IMR-90 (cell line): ENCODE measurements at regions not wholly inside any gene's neighbourhood (a gene's known extent, or its start where the extent isn't known, plus 50 kb on each side); places are given as distances from the start of the nearest gene placed in this dataset.

Experiments used
- ATAC-seq: fragments of 200-7000 bp; cut with Tn5 transposase; 2 replicates; pipeline ENCODE4 v1.9.1; 2020; ENCODE audit warnings: low read depth, mild to moderate bottlenecking, moderate library complexity
- BruUV-seq: library from RNA; stranded (reverse); fragments of 400-500 nt; replicated peaks from 2 replicates; lab custom pipeline; 2021; lab: Mats Ljungman, UMichigan
- CTCF ChIA-PET: fragments of 300-600 bp; formaldehyde crosslinking; extraction: SDS; loops from one replicate; lab custom pipeline; 2021; ENCODE audit warnings: antibody characterized with exemption; lab: Yijun Ruan, JAX
- POLR2A ChIA-PET: fragments of 300-600 bp; sonication (Branson Sonifier 250); formaldehyde crosslinking; loops from one replicate; lab custom pipeline; 2022; ENCODE audit warnings: antibody characterized with exemption; ENCODE audit not compliant: unreplicated experiment; lab: Charles Lee
- DNase-seq: peaks from one replicate; pipeline ENCODE4 v3.0.0; 2013
- H2AFZ ChIP-seq: replicated peaks from 2 replicates; pipeline ENCODE3; 2013; ENCODE audit warnings: low read length, mild to moderate bottlenecking; ENCODE audit not compliant: poor library complexity
- H2AK5ac ChIP-seq: 2 replicates; pipeline ENCODE4 v1.6.1; 2013; ENCODE audit warnings: low read depth, low read length, inconsistent platforms
- H2AK9ac ChIP-seq: replicated peaks from 2 replicates; pipeline ENCODE3; 2013; ENCODE audit warnings: mild to moderate bottlenecking, low read depth, low read length, moderate library complexity; ENCODE audit not compliant: poor library complexity
- H2BK120ac ChIP-seq: 2 replicates; pipeline ENCODE4 v1.6.1; 2013; ENCODE audit warnings: low read depth, low read length, inconsistent platforms
- H2BK15ac ChIP-seq: 3 replicates; pipeline ENCODE4 v1.6.1; 2013; ENCODE audit warnings: low read depth, low read length, inconsistent platforms
- H2BK20ac ChIP-seq: 2 replicates; pipeline ENCODE4 v1.6.1; 2013; ENCODE audit warnings: low read depth, mild to moderate bottlenecking, inconsistent platforms, low read length, moderate library complexity
- H2BK5ac ChIP-seq: 2 replicates; pipeline ENCODE4 v1.6.1; 2013; ENCODE audit warnings: mild to moderate bottlenecking, low read depth, low read length, inconsistent platforms; ENCODE audit not compliant: poor library complexity, severe bottlenecking
- H3K14ac ChIP-seq: replicated peaks from 2 replicates; pipeline ENCODE4 v1.6.1; 2013; ENCODE audit warnings: low read depth, low read length, inconsistent platforms
- H3K18ac ChIP-seq: 2 replicates; pipeline ENCODE4 v1.6.1; 2013; ENCODE audit warnings: low read depth, low read length, control low read depth
- H3K23ac ChIP-seq: 2 replicates; pipeline ENCODE4 v1.6.1; 2013; ENCODE audit warnings: low read depth, low read length, inconsistent platforms
- H3K27ac ChIP-seq: 2 replicates; pipeline ENCODE4 v1.5.1; 2013; ENCODE audit warnings: mild to moderate bottlenecking, control low read depth, low read length; ENCODE audit not compliant: insufficient read depth
- H3K27me3 ChIP-seq: 2 replicates; pipeline ENCODE4 v1.6.1; 2013; ENCODE audit warnings: low read length; ENCODE audit not compliant: control insufficient read depth, insufficient read depth
- H3K36me3 ChIP-seq: 2 replicates; pipeline ENCODE4 v1.6.1; 2013; ENCODE audit warnings: low read length, mixed read lengths; ENCODE audit not compliant: control insufficient read depth, insufficient read depth
- H3K4ac ChIP-seq: 2 replicates; pipeline ENCODE4 v1.6.1; 2013; ENCODE audit warnings: low read depth, low read length, inconsistent platforms
- H3K4me1 ChIP-seq: 2 replicates; pipeline ENCODE4 v1.6.1; 2013; ENCODE audit warnings: low read length, mixed read lengths; ENCODE audit not compliant: control insufficient read depth, insufficient read depth
- H3K4me2 ChIP-seq: 2 replicates; pipeline ENCODE4 v1.6.1; 2013; ENCODE audit warnings: low read depth, mild to moderate bottlenecking, control low read depth, low read length, moderate library complexity
- H3K4me3 ChIP-seq: 2 replicates; pipeline ENCODE4 v1.5.1; 2013; ENCODE audit warnings: low read depth, mild to moderate bottlenecking, control low read depth, low read length, moderate library complexity; ENCODE audit not compliant: insufficient read depth
- H3K56ac ChIP-seq: 2 replicates; pipeline ENCODE4 v1.6.1; 2013; ENCODE audit warnings: low read length, inconsistent platforms; ENCODE audit not compliant: insufficient read depth; ENCODE audit errors: extremely low read depth
- H3K79me1 ChIP-seq, 2 experiments: 2 replicates each; pipeline ENCODE4 v1.6.1; 2013; ENCODE audit warnings: low read length in 2 of 2, inconsistent platforms in 1 of 2, low read depth in 1 of 2
- H3K9ac ChIP-seq: 2 replicates; pipeline ENCODE4 v1.6.1; 2013; ENCODE audit warnings: low read depth, low read length, control low read depth
- H3K9me1 ChIP-seq: 2 replicates; pipeline ENCODE4 v1.6.1; 2013; ENCODE audit warnings: low read length, inconsistent platforms; ENCODE audit not compliant: insufficient read depth
- H3K9me3 ChIP-seq: 2 replicates; pipeline ENCODE4 v1.6.1; 2013; ENCODE audit warnings: low read length; ENCODE audit not compliant: control insufficient read depth, insufficient read depth
- H4K20me1 ChIP-seq: 2 replicates; pipeline ENCODE4 v1.6.1; 2013; ENCODE audit warnings: low read length, inconsistent platforms; ENCODE audit not compliant: insufficient read depth
- H4K5ac ChIP-seq: 2 replicates; pipeline ENCODE4 v1.6.1; 2013; ENCODE audit warnings: mild to moderate bottlenecking, low read depth, low read length, control low read depth
- H4K8ac ChIP-seq, 2 experiments: 2 replicates each; pipeline ENCODE4 v1.6.1; 2013; ENCODE audit warnings: low read depth in 2 of 2, low read length in 2 of 2, control low read depth in 1 of 2, inconsistent platforms in 1 of 2
- H4K91ac ChIP-seq: 2 replicates; pipeline ENCODE4 v1.6.1; 2013; ENCODE audit warnings: low read depth, low read length, inconsistent platforms; ENCODE audit not compliant: insufficient read depth
- BHLHE40 ChIP-seq: fragments of 150-350 bp; IDR thresholded peaks from 2 replicates; pipeline ENCODE4 v1.6.1; 2016; ENCODE audit warnings: mild to moderate bottlenecking, low read depth, low read length
- CEBPB ChIP-seq: IDR thresholded peaks from 2 replicates; pipeline ENCODE4 v1.6.1; 2012; ENCODE audit warnings: low read depth, low read length, improper control_type of control experiment
- CHD1 ChIP-seq: IDR thresholded peaks from 2 replicates; pipeline ENCODE4 v1.6.1; 2012; ENCODE audit warnings: low read depth, low read length, improper control_type of control experiment
- CTCF ChIP-seq: conservative IDR thresholded peaks from 2 replicates; pipeline ENCODE4 v1.5.1; 2012; ENCODE audit warnings: mild to moderate bottlenecking, low read depth, low read length, improper control_type of control experiment
- ELK1 ChIP-seq: fragments of 150-350 bp; IDR thresholded peaks from 2 replicates; pipeline ENCODE4 v1.6.1; 2016; ENCODE audit warnings: low read depth, mild to moderate bottlenecking, low read length, moderate library complexity, borderline replicate concordance
- FOS ChIP-seq: fragments of 150-350 bp; IDR thresholded peaks from 2 replicates; pipeline ENCODE4 v1.6.1; 2016; ENCODE audit warnings: low read depth, low read length
- MAFK ChIP-seq: IDR thresholded peaks from 2 replicates; pipeline ENCODE4 v1.6.1; 2012; ENCODE audit warnings: low read depth, low read length, improper control_type of control experiment
- MAZ ChIP-seq: IDR thresholded peaks from 2 replicates; pipeline ENCODE4 v1.6.1; 2012; ENCODE audit warnings: low read depth, mild to moderate bottlenecking, low read length, improper control_type of control experiment, moderate library complexity, borderline replicate concordance
- MXI1 ChIP-seq: IDR thresholded peaks from 2 replicates; pipeline ENCODE4 v1.6.1; 2012; ENCODE audit warnings: low read depth, mild to moderate bottlenecking, low read length, moderate library complexity, borderline replicate concordance
- NFE2L2 ChIP-seq: fragments of 150-350 bp; IDR thresholded peaks from 2 replicates; pipeline ENCODE4 v1.6.1; 2016; ENCODE audit warnings: low read depth, mild to moderate bottlenecking, low read length
- POLR2A ChIP-seq: IDR thresholded peaks from 2 replicates; pipeline ENCODE4 v1.6.1; 2012; ENCODE audit warnings: mild to moderate bottlenecking, low read depth, low read length
- RAD21 ChIP-seq: IDR thresholded peaks from 2 replicates; pipeline ENCODE4 v1.6.1; 2012; ENCODE audit warnings: low read length, improper control_type of control experiment
- RCOR1 ChIP-seq: IDR thresholded peaks from 2 replicates; pipeline ENCODE4 v1.6.1; 2012; ENCODE audit warnings: mild to moderate bottlenecking, low read length, improper control_type of control experiment; ENCODE audit not compliant: insufficient replicate concordance
- RFX5 ChIP-seq: IDR thresholded peaks from 2 replicates; pipeline ENCODE4 v1.8.0; 2012; ENCODE audit warnings: low read depth, mild to moderate bottlenecking, low read length, moderate library complexity
- SMC3 ChIP-seq: fragments of 150-350 bp; IDR thresholded peaks from 2 replicates; pipeline ENCODE4 v1.6.1; 2016; ENCODE audit warnings: low read depth, mild to moderate bottlenecking, antibody characterized with exemption, low read length, moderate library complexity
- USF2 ChIP-seq: fragments of 150-350 bp; IDR thresholded peaks from 2 replicates; pipeline ENCODE4 v1.6.1; 2017; ENCODE audit warnings: mild to moderate bottlenecking, antibody characterized with exemption, low read length, low read depth
- WGBS, 2 experiments: methylation state at CpG; one replicate each; pipeline versions ENCODE4 v1.1.5 to v1.1.7; 2013; ENCODE audit warnings: missing lambda C conversion rate in 2 of 2; ENCODE audit not compliant: insufficient read length in 1 of 2; ENCODE audit errors: extremely low coverage in 2 of 2; 5-methylcytosine and 5-hydroxymethylcytosine counted together
- dilution Hi-C: fragments of 300-500 bp; cut with HindIII; formaldehyde crosslinking; loops from one replicate; pipeline ENCODE4 v1.14.3; 2018; ENCODE audit warnings: low sequenced_read_pairs; ENCODE audit not compliant: unreplicated experiment
- in situ Hi-C: fragments of 300-500 bp; cut with MboI; formaldehyde crosslinking; loops from 3 replicates; pipeline ENCODE4 v1.14.3; 2019; ENCODE audit warnings: low sequenced_read_pairs, inconsistent platforms, mixed read lengths
- intact Hi-C: fragments of 100-400 bp; cut with micrococcal nuclease; formaldehyde crosslinking; loops from 2 replicates; pipeline ENCODE4 v1.10.0; 2022

DNA sequence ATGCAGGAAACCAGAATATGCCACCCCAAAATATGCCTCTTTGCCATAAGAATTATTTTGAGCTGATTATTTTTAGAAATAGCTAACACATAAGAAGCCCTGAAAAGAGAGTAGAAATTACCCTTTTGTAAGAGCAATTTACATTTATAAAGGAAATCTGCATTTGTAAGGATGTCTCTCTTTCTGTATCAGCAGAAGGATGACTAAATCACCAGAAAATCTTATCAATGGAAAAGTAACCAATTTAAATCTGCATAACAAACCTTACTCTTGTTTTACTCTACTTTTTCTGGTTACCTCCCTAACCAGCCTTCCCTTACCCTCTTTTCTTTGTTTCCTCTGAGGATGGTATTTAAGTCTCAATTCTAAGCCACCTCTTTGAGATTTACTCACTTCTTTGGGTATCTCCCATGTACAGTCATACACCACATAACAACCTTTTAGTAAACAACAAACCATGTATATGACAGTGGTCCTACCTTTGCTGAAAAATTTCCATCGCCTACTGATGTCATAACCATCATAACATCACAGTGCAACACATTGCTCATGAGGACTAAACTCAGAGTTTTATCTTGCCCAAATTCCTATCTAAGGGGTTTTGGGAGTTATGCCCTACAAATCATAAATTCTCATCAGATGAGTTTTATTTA lies 126.6 kb upstream of the PLPPR4 start:
- Histone ChIP-seq H3K4me1 (no peaks in the 10 kb centered on the region), H2AK9ac (no peak overlapping the region), H4K8ac (no peak overlapping the region), H3K14ac (no peak overlapping the region), H3K36me3 (no peaks in the 10 kb centered on the region), H4K20me1 (no peaks in the 10 kb centered on the region), H3K18ac (no peak overlapping the region), H2BK5ac (no peak overlapping the region), H3K4ac (no peak overlapping the region), H3K9me1 (no peaks in the 10 kb centered on the region), H3K9me3 (no peaks in the 10 kb centered on the region), H3K23ac (no peak overlapping the region), H3K56ac (no peak overlapping the region), H2AK5ac (no peak overlapping the region), H3K27ac (no peak overlapping the region), H3K27me3 (no peaks in the 10 kb centered on the region), H4K5ac (no peak overlapping the region), H4K91ac (no peak overlapping the region), H3K79me1 (no peaks in the 10 kb centered on the region), H3K4me2 (no peak overlapping the region), H2AFZ (no peak overlapping the region), H3K9ac (no peak overlapping the region), H2BK15ac (no peak overlapping the region), H2BK20ac (no peak overlapping the region), H2BK120ac (no peak overlapping the region), H3K4me3 (no peak overlapping the region)
- dilution Hi-C loops (no loop called here), intact Hi-C loops (no loop called here), in situ Hi-C loops (no loop called here)
- WGBS, 2 experiments: no CpG with 5 or more reads among the region's 1 CpG
- ChIA-PET POLR2A (no interaction called here), CTCF (no interaction called here)
- DNase-seq (no peak), ATAC-seq (no peak)
- TF ChIP-seq MXI1: no peak
- TF ChIP-seq NFE2L2: no peak
- no peak for TF ChIP-seq CTCF
- TF ChIP-seq CEBPB: no peak
- no peak for TF ChIP-seq USF2
- TF ChIP-seq MAZ: no peak
- TF ChIP-seq RAD21: no peak
- TF ChIP-seq CHD1: no peak
- no peak for TF ChIP-seq FOS
- TF ChIP-seq RCOR1: no peak
- TF ChIP-seq POLR2A: no peak
- TF ChIP-seq ELK1: no peak
- TF ChIP-seq RFX5: no peak
- TF ChIP-seq BHLHE40: no peak
- TF ChIP-seq SMC3: no peak
- TF ChIP-seq MAFK: no peak
- no TSS peak for BruUV-seq
